Activated naive CD4-positive, alpha-beta T cell treated with anti-CD3 and anti-CD28 coated beads, Interleukin-2, amount 50 U/mL, for 24 hours (primary cell): ENCODE measurements at regions not wholly inside any gene's neighbourhood (a gene's known extent, or its start where the extent isn't known, plus 50 kb on each side); places are given as distances from the start of the nearest gene placed in this dataset.
"Not testable (repeated sequence)": the region's sequence is repeated elsewhere in the genome, so short reads cannot be mapped to it uniquely, and the experiment has no call there.

Source experiments
- H3K27ac Mint-ChIP-seq: one replicate; pipeline ENCODE4 v1.8.0; 2021; ENCODE audit warnings: mild to moderate bottlenecking, mixed read lengths
- H3K27me3 Mint-ChIP-seq: one replicate; pipeline ENCODE4 v1.8.0; 2021; ENCODE audit warnings: mixed read lengths
- H3K36me3 Mint-ChIP-seq: one replicate; pipeline ENCODE4 v1.8.0; 2021; ENCODE audit warnings: mixed read lengths
- H3K4me1 Mint-ChIP-seq: one replicate; pipeline ENCODE4 v1.8.0; 2021; ENCODE audit warnings: mixed read lengths
- H3K4me3 Mint-ChIP-seq: one replicate; pipeline ENCODE4 v1.8.0; 2021; ENCODE audit warnings: mild to moderate bottlenecking, mixed read lengths
- H3K9me3 Mint-ChIP-seq: one replicate; pipeline ENCODE4 v1.8.0; 2021; ENCODE audit warnings: mixed read lengths

DNA sequence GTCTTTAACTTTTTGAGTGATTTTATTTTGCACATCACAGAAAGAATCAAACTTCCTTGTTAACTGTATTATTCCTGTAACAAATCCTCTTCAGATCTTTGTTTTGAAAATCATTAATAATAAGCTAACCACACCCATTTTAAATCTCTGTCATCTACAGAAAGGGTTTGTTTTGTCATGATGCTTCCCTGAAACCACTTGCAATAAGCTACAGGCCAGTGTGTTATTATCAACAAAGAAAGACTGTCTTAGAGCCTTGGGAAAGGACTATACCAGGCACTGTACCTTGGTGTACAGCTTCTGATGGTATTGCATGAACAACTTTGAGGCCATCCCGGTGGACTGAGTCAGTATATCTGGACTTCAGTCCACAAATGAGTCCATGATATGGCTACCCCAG lies 145.3 kb upstream of the FAM3C start:
- no peaks in the 10 kb centered on the region for H3K36me3 Mint-ChIP-seq
- no peak overlapping the region for H3K4me3 Mint-ChIP-seq
- H3K9me3 Mint-ChIP-seq, result no peaks in the 10 kb centered on the region
- H3K27me3 Mint-ChIP-seq, result peaks cover 3% of the 10 kb centered on the region
- H3K4me1 Mint-ChIP-seq, result peaks cover 28% of the 10 kb centered on the region
- no peak overlapping the region for H3K27ac Mint-ChIP-seq

DNA sequence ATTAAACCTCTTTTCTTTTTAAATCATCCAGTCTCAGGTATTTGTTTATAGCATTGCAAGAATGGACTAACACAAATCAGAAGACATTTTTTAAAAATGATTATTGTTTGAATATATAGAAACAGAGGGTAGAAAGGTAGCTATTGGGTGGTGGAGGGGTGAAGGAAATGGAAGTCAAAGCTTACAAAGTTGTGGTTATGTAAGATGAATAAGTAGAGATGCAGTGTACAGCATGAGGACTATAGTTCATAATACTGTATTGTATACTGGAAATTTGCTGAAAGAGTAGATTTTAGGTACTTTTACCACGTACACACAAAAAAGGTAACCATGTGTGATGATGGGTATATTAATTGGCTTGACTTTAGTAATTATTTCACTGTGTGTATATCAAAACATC lies 144.0 kb upstream of the FAM3C start:
- Mint-ChIP-seq H3K27ac (no peak overlapping the region), H3K36me3 (no peaks in the 10 kb centered on the region), H3K27me3 (peaks cover 3% of the 10 kb centered on the region), H3K4me3 (no peak overlapping the region), H3K4me1 (peaks cover 16% of the 10 kb centered on the region), H3K9me3 (no peaks in the 10 kb centered on the region)

DNA sequence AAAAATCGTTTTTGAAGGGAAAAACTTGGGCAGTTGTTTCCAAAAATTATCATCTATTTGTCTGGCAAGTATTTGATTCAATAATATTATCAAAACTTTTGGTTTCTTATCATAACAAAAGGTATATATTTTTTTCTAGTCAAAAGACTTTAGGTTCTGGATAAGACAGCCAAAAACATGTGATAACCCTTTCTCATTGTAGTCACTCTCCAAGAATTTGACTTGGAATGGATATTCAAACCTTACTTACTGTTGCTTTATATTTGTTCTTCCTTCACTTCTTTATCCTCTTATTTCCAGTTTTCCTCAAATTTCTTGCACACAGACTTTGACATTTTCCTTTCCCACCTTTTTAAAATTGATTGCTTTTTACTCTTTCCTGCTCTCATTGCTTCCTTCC lies 140.9 kb upstream of the FAM3C start:
- H3K4me1 Mint-ChIP-seq, result no peaks in the 10 kb centered on the region
- H3K4me3 Mint-ChIP-seq, result no peak overlapping the region
- peaks cover 3% of the 10 kb centered on the region for H3K27me3 Mint-ChIP-seq
- no peaks in the 10 kb centered on the region for H3K36me3 Mint-ChIP-seq
- no peak overlapping the region for H3K27ac Mint-ChIP-seq
- no peaks in the 10 kb centered on the region for H3K9me3 Mint-ChIP-seq

DNA sequence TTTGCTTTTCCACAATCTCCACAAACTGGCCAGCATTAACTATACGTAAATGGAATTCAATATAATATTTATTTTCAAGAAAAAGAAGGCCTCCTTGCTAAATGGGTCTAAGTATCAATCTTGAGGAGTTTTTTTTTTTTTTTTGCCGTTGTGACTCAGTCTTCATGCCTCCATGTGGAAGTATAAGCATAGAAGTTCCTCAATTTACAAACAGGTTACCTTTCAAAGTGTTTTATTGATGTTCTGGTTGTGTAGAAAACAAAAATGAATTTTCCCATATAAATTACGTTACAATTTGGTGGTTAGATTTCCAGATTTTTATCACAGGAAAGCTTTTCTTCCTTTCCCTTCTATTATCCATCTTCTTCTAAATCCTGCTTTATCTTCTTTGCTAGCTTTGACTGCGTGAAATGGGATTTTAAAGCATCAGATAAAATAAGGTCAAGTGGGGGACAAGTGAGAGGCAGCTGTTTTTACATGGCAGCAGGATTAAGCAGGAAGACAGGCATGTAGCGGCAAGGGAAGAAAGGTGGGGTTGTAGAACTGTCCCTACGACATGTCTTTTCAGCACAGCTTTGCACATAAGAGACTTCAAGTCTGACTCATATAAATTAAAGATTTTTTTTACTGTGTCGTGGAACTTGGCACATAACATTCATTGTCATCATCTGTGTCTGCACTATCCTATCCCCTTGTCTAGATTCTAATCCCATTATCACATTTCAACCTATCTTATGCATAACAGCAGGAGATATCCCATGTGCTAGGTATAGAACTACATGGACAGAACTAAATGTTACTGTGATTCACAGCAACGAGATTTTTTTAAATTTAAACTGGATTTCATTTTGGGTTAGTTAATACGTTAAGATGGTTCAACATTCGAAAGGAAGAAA lies 135.3 kb upstream of the FAM3C start:
- H3K4me3 Mint-ChIP-seq, result no peak overlapping the region

DNA sequence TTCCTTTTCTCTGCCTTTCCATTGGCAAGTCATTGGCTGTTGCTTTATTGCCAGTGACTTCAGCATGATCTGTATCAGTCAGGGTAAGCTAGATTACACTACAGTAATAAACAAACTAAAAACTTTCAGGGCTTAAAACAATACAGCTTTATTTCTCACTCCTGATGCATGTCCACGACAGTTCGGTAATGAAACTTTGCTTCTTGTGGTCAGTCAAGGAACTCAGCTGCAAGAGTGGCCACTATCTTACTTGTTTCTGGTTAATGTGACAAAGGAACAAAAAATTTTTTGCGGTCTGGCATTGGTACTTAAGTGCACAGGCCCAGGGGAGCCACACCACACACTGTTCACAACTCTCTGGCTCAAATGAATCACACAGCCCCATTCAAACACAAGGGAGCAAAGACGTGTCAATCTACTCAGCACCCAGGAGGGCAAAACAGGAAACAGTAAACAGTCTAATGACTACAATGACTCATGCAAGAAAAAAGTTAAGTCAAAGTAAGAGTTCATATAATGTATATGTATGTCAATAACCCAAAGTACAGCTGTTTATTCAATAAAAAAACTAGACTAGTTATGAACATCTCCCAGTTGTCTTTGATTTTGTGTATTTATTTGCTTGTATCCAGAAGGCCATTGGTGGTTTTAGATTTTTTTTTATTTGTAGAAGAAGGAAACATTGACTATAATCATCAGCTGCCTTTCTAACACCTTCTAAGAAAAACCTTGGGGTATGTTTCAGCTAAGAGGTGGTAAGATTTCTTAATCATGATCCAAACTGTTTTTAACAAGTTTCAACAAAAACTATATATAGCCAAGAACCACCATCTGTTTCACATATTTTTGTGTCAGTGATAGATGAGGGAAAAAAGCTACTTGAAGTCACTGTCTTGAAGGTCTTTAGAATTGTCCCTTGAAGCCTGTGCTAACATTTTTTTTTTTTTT lies 134.4 kb upstream of the FAM3C start:
- Mint-ChIP-seq H3K36me3 (no peaks in the 10 kb centered on the region), H3K4me3 (no peak overlapping the region), H3K27me3 (peaks cover 2% of the 10 kb centered on the region), H3K4me1 (peaks cover 19% of the 10 kb centered on the region), H3K9me3 (no peaks in the 10 kb centered on the region), H3K27ac (peak overlapping the region; percentile 66)

More for the DNA sequence above, 135.3 kb upstream of the FAM3C start:
- H3K9me3 Mint-ChIP-seq, result no peaks in the 10 kb centered on the region
- peaks cover 19% of the 10 kb centered on the region for H3K4me1 Mint-ChIP-seq
- no peaks in the 10 kb centered on the region for H3K36me3 Mint-ChIP-seq
- H3K27ac Mint-ChIP-seq, result no peak overlapping the region
- peaks cover 1% of the 10 kb centered on the region for H3K27me3 Mint-ChIP-seq

DNA sequence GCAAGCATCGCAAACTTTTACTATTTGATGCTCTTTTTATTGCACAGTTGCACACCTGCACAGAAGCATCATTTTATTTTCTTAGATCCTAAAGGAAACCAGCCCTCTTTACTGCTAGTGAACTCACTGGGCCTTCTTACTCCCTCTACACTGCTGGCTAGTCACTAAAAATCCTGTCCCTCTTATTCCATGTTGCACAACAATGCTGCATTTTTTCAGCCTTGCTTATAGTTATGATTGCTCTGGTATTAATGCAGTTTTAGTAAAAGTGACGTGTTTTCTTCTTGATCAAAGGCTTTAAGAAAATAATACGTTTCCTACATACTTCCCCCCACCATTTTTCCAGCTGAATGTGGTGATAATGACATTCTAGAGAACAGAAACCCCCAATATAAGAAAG lies 132.9 kb upstream of the FAM3C start:
- Mint-ChIP-seq H3K27ac (no peak overlapping the region), H3K27me3 (peaks cover 4% of the 10 kb centered on the region), H3K9me3 (no peaks in the 10 kb centered on the region), H3K4me3 (no peak overlapping the region), H3K36me3 (no peaks in the 10 kb centered on the region), H3K4me1 (peaks cover 19% of the 10 kb centered on the region)

GRCh38 chr7:121526210-121526609 lies 130.1 kb upstream of the FAM3C start:
- not testable (repeated sequence) for H3K4me3 Mint-ChIP-seq, H3K9me3 Mint-ChIP-seq, H3K27ac Mint-ChIP-seq, H3K36me3 Mint-ChIP-seq, H3K27me3 Mint-ChIP-seq
- peaks cover 15% of the 10 kb centered on the region for H3K4me1 Mint-ChIP-seq

DNA sequence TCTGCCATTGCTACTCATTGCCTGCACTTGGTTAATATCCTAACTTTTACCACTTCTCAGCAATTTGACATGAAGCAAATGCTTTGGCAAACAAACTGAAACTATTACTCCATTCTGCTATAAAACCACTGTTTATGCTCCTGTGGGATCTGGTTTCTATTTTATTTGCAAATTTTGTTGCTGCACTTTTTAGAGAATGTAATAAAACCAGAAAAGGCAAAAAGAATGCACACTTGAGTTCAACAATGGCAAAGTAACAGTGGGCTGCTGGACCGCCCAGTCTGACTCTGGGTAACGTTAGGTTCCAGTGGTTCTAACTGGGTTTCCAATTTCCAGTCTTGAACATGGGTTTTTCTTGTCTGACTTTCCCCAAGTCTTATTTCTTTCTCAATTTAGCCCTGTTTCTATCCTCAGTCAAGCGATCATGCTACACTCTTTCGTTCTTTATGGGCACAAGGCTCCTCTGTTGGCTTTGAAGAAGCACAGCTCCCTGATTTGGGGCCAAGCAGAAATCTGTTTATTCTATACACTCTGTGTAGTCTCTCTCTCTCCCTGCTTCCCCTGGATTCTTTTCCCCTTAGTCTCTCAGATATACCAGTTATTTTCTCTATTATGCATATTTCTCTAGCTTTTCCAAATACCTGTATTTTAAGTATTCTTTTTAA lies 129.2 kb upstream of the FAM3C start:
- no peak overlapping the region for H3K4me3 Mint-ChIP-seq
- no peaks in the 10 kb centered on the region for H3K36me3 Mint-ChIP-seq
- H3K9me3 Mint-ChIP-seq, result no peaks in the 10 kb centered on the region
- H3K4me1 Mint-ChIP-seq, result peaks cover 6% of the 10 kb centered on the region
- H3K27ac Mint-ChIP-seq, result no peak overlapping the region
- H3K27me3 Mint-ChIP-seq, result peaks cover 4% of the 10 kb centered on the region

DNA sequence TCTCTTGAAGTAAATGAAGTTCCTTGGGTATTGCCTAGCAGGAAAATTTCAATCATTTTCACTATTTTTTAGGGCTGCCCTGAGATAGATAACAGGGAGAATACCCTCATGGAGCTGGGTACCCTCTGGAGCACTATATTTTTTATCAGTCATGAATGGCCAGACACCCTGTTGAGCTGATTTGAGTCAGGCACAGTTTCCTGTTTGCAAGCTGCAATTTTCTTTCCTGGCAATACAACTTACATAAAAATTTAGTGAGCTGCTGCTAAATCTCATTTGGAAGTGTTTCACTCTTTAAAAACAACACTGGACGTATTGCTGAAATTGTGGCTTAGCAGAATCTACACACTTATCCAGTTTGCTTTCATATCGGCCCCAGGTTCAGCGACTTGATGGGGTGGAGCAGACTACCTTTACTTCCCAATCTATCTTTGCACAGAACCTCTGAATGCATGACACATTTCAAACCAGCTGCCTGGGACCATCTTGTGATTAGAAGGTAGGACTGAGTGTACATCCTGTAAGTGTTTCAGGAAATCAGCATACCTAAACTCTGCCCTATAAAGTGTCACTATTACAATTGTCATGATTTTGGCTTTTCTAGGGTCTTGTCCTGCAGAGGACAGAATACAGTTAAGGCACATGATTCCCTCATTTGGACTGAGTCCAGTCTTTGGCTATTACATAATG lies 125.7 kb upstream of the FAM3C start:
- Mint-ChIP-seq H3K9me3 (no peaks in the 10 kb centered on the region), H3K27ac (no peak overlapping the region), H3K27me3 (peaks cover 2% of the 10 kb centered on the region), H3K4me1 (no peaks in the 10 kb centered on the region), H3K36me3 (no peaks in the 10 kb centered on the region), H3K4me3 (no peak overlapping the region)

DNA sequence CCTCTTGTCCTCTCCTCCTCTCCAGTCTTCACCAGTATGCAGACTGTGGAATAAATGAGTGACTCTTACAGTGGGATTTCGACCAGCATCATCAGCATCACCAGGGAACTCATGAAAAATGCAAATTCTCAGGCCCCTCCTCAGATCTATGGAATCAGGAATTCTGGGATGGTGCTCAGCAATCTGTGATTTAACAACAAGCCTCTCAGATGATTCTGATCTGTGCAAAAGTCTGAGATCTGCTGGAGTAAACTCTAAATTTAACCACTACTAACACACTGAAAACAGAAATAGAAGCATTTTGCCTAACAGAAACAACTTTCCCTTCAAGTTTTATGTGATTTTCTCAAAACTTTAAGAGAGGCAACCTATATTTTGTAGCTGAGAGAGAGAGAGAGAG lies 124.8 kb upstream of the FAM3C start:
- no peaks in the 10 kb centered on the region for H3K4me1 Mint-ChIP-seq
- H3K4me3 Mint-ChIP-seq, result no peak overlapping the region
- H3K9me3 Mint-ChIP-seq, result no peaks in the 10 kb centered on the region
- H3K36me3 Mint-ChIP-seq, result no peaks in the 10 kb centered on the region
- peaks cover 2% of the 10 kb centered on the region for H3K27me3 Mint-ChIP-seq
- no peak overlapping the region for H3K27ac Mint-ChIP-seq

- Mint-ChIP-seq H3K9me3 (no peaks in the 10 kb centered on the region), H3K36me3 (no peaks in the 10 kb centered on the region), H3K4me1 (no peaks in the 10 kb centered on the region), H3K27me3 (no peaks in the 10 kb centered on the region), H3K27ac (no peak overlapping the region), H3K4me3 (no peak overlapping the region)
Measured at GRCh38 chr7:121519548-121520521, 123.7 kb upstream of the FAM3C start.

- H3K27ac Mint-ChIP-seq, result no peak overlapping the region
- H3K27me3 Mint-ChIP-seq, result no peaks in the 10 kb centered on the region
- H3K36me3 Mint-ChIP-seq, result no peaks in the 10 kb centered on the region
- no peaks in the 10 kb centered on the region for H3K4me1 Mint-ChIP-seq
- H3K4me3 Mint-ChIP-seq, result no peak overlapping the region
- no peaks in the 10 kb centered on the region for H3K9me3 Mint-ChIP-seq
Measured at GRCh38 chr7:121517591-121517990, 121.5 kb upstream of the FAM3C start.

- H3K4me1 Mint-ChIP-seq, result no peaks in the 10 kb centered on the region
- no peak overlapping the region for H3K27ac Mint-ChIP-seq
- H3K9me3 Mint-ChIP-seq, result no peaks in the 10 kb centered on the region
- H3K36me3 Mint-ChIP-seq, result no peaks in the 10 kb centered on the region
- peaks cover 3% of the 10 kb centered on the region for H3K27me3 Mint-ChIP-seq
- no peak overlapping the region for H3K4me3 Mint-ChIP-seq
Measured at GRCh38 chr7:121516821-121517220, 120.7 kb upstream of the FAM3C start.

DNA sequence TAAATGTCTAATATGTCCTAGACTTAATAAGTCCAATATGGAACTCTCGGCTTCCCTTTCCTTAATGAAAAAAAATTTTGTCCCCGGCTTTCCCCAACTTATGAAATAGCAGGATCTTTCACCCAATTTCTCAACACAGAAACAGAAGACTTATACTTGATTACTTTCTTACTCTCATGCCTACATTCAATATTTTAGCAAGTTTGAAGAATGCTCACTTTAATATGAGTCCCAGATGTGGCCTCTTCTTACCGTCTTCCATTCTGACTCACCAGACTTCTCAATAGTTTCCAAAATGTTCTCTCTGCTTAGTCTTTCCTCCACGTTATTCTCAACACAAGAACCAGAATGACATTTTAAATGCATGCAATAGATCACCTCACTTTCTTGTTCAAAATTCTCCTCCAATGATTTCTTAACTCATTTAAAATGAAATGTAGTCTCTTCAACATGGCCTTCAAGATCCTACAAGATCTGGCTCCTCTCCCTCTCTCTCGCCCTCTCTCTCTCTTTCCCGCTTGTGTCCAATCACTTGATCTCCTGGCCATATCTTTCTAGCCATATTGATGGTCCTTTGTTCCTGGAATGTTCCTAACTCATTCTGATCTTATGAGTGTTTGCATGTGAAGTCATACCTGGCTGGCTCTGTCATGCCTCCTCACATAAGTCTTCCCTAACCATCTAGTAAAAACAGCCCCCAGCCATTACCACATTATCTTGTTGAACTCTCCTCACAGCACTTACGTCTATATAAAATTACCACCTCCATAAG lies 119.7 kb upstream of the FAM3C start:
- Mint-ChIP-seq H3K4me3 (no peak overlapping the region), H3K27ac (no peak overlapping the region), H3K9me3 (no peaks in the 10 kb centered on the region), H3K27me3 (peaks cover 3% of the 10 kb centered on the region), H3K36me3 (no peaks in the 10 kb centered on the region), H3K4me1 (no peaks in the 10 kb centered on the region)
